ENCODE measurements at regions not wholly inside any gene's neighbourhood (a gene's known extent, or its start where the extent isn't known, plus 50 kb on each side); places are given as distances from the start of the nearest gene placed in this dataset.

DNA sequence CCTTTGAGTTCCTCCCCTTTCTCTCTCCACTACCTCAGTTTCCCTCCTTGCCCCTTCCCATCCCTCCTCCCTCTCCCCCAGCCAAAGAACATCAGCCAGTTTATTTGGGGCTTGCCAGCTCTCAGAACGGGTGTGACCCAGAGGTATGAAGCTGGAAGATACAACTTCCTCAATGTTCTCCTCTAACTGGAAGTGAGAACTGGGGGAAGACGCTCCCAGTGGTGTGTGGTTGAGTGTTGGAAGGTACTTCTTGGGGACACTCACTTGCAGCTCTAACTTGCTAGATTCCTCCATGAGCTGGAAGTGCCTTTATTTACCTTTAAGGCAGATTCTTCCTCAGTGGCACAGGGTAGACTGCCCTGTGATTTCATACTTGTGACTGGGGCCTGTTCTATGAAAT lies 110.5 kb upstream of the HABP2 start:
- no peaks in the 10 kb centered on the region for H4K20me1 ChIP-seq (replicated peaks; ENCODE audit: insufficient read depth)
- H3K4me3 ChIP-seq = no peak overlapping the region
- Mint-ChIP-seq H3K4me3 (no peak overlapping the region), H3K36me3 (ENCODE audit: low read depth) (no peaks in the 10 kb centered on the region), H3K27ac (no peak overlapping the region), H3K4me1 (peaks cover 8% of the 10 kb centered on the region; the same call in 2 of the 3 replicates), H3K9me3 (no peaks in the 10 kb centered on the region), H3K27me3 (ENCODE audit: insufficient read depth, low read depth, poor library complexity) (peaks cover 2% of the 10 kb centered on the region)
- 0 out of 2 replicates have a peak, but pooled peaks cover 3% of the 10 kb centered on the region for H3K9me2 ChIP-seq (ENCODE audit: insufficient read depth)
- H3K4me2 ChIP-seq = no peak overlapping the region
- DNase-seq (ENCODE audit: low spot score) = no peak
- H3K27me3 ChIP-seq (ENCODE audit: insufficient read depth) = no peaks in the 10 kb centered on the region
- H3K4me1 ChIP-seq (ENCODE audit: insufficient read depth) = 0 out of 2 replicates have a peak, but pooled peaks cover 5% of the 10 kb centered on the region
- H2AFZ ChIP-seq = no peak overlapping the region
- ATAC-seq = no peak
- TF ChIP-seq CREB1 (CRISPR knock-in tag; IDR thresholded peaks at IDR 0.05; ENCODE audit: low read depth) (no peak), POLR2AphosphoS5 (IDR thresholded peaks at IDR 0.05; ENCODE audit: low read depth) (no peak), EZH2phosphoT487 (IDR thresholded peaks at IDR 0.05; ENCODE audit: unreplicated experiment) (no peak), JUNB (IDR thresholded peaks at IDR 0.05; ENCODE audit: unreplicated experiment) (no peak), EZH2 (IDR thresholded peaks at IDR 0.05; ENCODE audit: low read depth, unreplicated experiment) (no peak), ZNF331 (CRISPR knock-in tag; IDR thresholded peaks at IDR 0.05; ENCODE audit: low read depth) (no peak), ZNF114 (CRISPR knock-in tag; IDR thresholded peaks at IDR 0.05) (no peak), STAT1 (IDR thresholded peaks at IDR 0.05; ENCODE audit: unreplicated experiment) (no peak), NANOG (IDR thresholded peaks at IDR 0.05; ENCODE audit: borderline replicate concordance) (no peak)
- TF ChIP-seq, protein P1, sequence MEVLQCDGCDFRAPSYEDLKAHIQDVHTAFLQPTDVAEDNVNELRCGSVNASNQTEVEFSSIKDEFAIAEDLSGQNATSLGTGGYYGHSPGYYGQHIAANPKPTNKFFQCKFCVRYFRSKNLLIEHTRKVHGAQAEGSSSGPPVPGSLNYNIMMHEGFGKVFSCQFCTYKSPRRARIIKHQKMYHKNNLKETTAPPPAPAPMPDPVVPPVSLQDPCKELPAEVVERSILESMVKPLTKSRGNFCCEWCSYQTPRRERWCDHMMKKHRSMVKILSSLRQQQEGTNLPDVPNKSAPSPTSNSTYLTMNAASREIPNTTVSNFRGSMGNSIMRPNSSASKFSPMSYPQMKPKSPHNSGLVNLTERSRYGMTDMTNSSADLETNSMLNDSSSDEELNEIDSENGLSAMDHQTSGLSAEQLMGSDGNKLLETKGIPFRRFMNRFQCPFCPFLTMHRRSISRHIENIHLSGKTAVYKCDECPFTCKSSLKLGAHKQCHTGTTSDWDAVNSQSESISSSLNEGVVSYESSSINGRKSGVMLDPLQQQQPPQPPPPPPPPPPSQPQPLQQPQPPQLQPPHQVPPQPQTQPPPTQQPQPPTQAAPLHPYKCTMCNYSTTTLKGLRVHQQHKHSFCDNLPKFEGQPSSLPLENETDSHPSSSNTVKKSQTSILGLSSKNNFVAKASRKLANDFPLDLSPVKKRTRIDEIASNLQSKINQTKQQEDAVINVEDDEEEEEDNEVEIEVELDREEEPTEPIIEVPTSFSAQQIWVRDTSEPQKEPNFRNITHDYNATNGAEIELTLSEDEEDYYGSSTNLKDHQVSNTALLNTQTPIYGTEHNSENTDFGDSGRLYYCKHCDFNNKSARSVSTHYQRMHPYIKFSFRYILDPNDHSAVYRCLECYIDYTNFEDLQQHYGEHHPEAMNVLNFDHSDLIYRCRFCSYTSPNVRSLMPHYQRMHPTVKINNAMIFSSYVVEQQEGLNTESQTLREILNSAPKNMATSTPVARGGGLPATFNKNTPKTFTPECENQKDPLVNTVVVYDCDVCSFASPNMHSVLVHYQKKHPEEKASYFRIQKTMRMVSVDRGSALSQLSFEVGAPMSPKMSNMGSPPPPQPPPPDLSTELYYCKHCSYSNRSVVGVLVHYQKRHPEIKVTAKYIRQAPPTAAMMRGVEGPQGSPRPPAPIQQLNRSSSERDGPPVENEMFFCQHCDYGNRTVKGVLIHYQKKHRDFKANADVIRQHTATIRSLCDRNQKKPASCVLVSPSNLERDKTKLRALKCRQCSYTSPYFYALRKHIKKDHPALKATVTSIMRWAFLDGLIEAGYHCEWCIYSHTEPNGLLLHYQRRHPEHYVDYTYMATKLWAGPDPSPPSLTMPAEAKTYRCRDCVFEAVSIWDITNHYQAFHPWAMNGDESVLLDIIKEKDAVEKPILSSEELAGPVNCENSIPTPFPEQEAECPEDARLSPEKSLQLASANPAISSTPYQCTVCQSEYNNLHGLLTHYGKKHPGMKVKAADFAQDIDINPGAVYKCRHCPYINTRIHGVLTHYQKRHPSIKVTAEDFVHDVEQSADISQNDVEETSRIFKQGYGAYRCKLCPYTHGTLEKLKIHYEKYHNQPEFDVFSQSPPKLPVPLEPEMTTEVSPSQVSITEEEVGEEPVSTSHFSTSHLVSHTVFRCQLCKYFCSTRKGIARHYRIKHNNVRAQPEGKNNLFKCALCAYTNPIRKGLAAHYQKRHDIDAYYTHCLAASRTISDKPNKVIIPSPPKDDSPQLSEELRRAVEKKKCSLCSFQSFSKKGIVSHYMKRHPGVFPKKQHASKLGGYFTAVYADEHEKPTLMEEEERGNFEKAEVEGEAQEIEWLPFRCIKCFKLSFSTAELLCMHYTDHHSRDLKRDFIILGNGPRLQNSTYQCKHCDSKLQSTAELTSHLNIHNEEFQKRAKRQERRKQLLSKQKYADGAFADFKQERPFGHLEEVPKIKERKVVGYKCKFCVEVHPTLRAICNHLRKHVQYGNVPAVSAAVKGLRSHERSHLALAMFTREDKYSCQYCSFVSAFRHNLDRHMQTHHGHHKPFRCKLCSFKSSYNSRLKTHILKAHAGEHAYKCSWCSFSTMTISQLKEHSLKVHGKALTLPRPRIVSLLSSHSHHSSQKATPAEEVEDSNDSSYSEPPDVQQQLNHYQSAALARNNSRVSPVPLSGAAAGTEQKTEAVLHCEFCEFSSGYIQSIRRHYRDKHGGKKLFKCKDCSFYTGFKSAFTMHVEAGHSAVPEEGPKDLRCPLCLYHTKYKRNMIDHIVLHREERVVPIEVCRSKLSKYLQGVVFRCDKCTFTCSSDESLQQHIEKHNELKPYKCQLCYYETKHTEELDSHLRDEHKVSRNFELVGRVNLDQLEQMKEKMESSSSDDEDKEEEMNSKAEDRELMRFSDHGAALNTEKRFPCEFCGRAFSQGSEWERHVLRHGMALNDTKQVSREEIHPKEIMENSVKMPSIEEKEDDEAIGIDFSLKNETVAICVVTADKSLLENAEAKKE (CRISPR knock-in tag; IDR thresholded peaks at IDR 0.05) = no peak
- TF ChIP-seq, protein P2, sequence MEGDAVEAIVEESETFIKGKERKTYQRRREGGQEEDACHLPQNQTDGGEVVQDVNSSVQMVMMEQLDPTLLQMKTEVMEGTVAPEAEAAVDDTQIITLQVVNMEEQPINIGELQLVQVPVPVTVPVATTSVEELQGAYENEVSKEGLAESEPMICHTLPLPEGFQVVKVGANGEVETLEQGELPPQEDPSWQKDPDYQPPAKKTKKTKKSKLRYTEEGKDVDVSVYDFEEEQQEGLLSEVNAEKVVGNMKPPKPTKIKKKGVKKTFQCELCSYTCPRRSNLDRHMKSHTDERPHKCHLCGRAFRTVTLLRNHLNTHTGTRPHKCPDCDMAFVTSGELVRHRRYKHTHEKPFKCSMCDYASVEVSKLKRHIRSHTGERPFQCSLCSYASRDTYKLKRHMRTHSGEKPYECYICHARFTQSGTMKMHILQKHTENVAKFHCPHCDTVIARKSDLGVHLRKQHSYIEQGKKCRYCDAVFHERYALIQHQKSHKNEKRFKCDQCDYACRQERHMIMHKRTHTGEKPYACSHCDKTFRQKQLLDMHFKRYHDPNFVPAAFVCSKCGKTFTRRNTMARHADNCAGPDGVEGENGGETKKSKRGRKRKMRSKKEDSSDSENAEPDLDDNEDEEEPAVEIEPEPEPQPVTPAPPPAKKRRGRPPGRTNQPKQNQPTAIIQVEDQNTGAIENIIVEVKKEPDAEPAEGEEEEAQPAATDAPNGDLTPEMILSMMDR (conservative IDR thresholded peaks at IDR 0.05; ENCODE audit: low read depth in 2 of 2) = no peak
- TF ChIP-seq, protein P3, sequence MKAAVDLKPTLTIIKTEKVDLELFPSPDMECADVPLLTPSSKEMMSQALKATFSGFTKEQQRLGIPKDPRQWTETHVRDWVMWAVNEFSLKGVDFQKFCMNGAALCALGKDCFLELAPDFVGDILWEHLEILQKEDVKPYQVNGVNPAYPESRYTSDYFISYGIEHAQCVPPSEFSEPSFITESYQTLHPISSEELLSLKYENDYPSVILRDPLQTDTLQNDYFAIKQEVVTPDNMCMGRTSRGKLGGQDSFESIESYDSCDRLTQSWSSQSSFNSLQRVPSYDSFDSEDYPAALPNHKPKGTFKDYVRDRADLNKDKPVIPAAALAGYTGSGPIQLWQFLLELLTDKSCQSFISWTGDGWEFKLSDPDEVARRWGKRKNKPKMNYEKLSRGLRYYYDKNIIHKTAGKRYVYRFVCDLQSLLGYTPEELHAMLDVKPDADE (IDR thresholded peaks at IDR 0.05) = no peak
- TF ChIP-seq, protein P4, sequence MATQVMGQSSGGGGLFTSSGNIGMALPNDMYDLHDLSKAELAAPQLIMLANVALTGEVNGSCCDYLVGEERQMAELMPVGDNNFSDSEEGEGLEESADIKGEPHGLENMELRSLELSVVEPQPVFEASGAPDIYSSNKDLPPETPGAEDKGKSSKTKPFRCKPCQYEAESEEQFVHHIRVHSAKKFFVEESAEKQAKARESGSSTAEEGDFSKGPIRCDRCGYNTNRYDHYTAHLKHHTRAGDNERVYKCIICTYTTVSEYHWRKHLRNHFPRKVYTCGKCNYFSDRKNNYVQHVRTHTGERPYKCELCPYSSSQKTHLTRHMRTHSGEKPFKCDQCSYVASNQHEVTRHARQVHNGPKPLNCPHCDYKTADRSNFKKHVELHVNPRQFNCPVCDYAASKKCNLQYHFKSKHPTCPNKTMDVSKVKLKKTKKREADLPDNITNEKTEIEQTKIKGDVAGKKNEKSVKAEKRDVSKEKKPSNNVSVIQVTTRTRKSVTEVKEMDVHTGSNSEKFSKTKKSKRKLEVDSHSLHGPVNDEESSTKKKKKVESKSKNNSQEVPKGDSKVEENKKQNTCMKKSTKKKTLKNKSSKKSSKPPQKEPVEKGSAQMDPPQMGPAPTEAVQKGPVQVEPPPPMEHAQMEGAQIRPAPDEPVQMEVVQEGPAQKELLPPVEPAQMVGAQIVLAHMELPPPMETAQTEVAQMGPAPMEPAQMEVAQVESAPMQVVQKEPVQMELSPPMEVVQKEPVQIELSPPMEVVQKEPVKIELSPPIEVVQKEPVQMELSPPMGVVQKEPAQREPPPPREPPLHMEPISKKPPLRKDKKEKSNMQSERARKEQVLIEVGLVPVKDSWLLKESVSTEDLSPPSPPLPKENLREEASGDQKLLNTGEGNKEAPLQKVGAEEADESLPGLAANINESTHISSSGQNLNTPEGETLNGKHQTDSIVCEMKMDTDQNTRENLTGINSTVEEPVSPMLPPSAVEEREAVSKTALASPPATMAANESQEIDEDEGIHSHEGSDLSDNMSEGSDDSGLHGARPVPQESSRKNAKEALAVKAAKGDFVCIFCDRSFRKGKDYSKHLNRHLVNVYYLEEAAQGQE (IDR thresholded peaks at IDR 0.05; ENCODE audit: unreplicated experiment) = no peak
- no peaks in the 10 kb centered on the region for H3K36me3 ChIP-seq (ENCODE audit: insufficient read depth)
- no peaks in the 10 kb centered on the region for H3F3A ChIP-seq (replicated peaks; ENCODE audit: low read depth)
- no peaks in the 10 kb centered on the region for H3K79me2 ChIP-seq (replicated peaks; ENCODE audit: insufficient read depth)
- no peak overlapping the region for H3K27ac ChIP-seq (ENCODE audit: low read depth)
